ENCODE measurements at regions not wholly inside any gene's neighbourhood (a gene's known extent, or its start where the extent isn't known, plus 50 kb on each side); places are given as distances from the start of the nearest gene placed in this dataset.

GRCh38 chr10:8272794-8273425 is 218.4 kb downstream of the GATA3 start:
- TF ChIP-seq, protein P1, sequence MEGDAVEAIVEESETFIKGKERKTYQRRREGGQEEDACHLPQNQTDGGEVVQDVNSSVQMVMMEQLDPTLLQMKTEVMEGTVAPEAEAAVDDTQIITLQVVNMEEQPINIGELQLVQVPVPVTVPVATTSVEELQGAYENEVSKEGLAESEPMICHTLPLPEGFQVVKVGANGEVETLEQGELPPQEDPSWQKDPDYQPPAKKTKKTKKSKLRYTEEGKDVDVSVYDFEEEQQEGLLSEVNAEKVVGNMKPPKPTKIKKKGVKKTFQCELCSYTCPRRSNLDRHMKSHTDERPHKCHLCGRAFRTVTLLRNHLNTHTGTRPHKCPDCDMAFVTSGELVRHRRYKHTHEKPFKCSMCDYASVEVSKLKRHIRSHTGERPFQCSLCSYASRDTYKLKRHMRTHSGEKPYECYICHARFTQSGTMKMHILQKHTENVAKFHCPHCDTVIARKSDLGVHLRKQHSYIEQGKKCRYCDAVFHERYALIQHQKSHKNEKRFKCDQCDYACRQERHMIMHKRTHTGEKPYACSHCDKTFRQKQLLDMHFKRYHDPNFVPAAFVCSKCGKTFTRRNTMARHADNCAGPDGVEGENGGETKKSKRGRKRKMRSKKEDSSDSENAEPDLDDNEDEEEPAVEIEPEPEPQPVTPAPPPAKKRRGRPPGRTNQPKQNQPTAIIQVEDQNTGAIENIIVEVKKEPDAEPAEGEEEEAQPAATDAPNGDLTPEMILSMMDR (IDR thresholded peaks at IDR 0.05; ENCODE audit: unreplicated experiment), result no peak
- Mint-ChIP-seq H3K4me3 (ENCODE audit: low read depth) (no peak overlapping the region), H3K27me3 (peaks cover 46% of the 10 kb centered on the region), H3K9me3 (ENCODE audit: low read depth) (peaks cover 4% of the 10 kb centered on the region), H3K36me3 (ENCODE audit: insufficient read depth) (no peaks in the 10 kb centered on the region), H3K4me1 (ENCODE audit: low read depth) (no peaks in the 10 kb centered on the region), H3K27ac (no peak overlapping the region)
- DNase-seq (ENCODE audit: low spot score, unreplicated experiment), result no peak

- Mint-ChIP-seq H3K9me3 (ENCODE audit: low read depth) (peaks cover 4% of the 10 kb centered on the region), H3K27ac (no peak overlapping the region), H3K27me3 (peaks cover 49% of the 10 kb centered on the region), H3K4me1 (ENCODE audit: low read depth) (no peaks in the 10 kb centered on the region), H3K36me3 (ENCODE audit: insufficient read depth) (no peaks in the 10 kb centered on the region), H3K4me3 (ENCODE audit: low read depth) (no peak overlapping the region)
- DNase-seq (ENCODE audit: low spot score, unreplicated experiment), result no peak
- TF ChIP-seq, protein P1 (IDR thresholded peaks at IDR 0.05; ENCODE audit: unreplicated experiment), result no peak
Observed at GRCh38 chr10:8273749-8274148, 219.3 kb downstream of the GATA3 start.

DNA sequence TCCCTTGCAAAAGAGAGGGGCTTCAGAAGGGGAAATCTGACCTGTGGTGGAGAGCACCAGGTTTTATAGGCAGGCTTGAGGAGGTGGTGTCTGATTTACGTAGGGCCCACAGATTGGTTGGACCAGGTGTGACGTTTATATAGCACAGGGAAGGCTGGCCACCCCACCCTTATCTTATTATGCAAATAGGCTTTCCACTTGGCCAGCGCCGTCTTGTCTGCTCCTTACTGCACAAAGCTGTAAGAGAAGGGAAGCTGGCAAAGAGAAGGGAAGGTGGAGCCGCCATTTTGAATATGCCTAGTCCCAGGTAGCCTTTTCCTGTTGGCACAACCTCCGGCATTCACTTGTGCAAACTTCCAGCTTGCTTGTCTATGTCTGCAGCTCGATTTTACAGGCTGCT is 221.4 kb downstream of the GATA3 start:
- Mint-ChIP-seq H3K27ac (no peak overlapping the region), H3K4me3 (ENCODE audit: low read depth) (no peak overlapping the region), H3K4me1 (ENCODE audit: low read depth) (no peaks in the 10 kb centered on the region), H3K9me3 (ENCODE audit: low read depth) (peaks cover 4% of the 10 kb centered on the region), H3K27me3 (peaks cover 54% of the 10 kb centered on the region), H3K36me3 (ENCODE audit: insufficient read depth) (no peaks in the 10 kb centered on the region)
- TF ChIP-seq, protein P1 (IDR thresholded peaks at IDR 0.05; ENCODE audit: unreplicated experiment), result no peak
- DNase-seq (ENCODE audit: low spot score, unreplicated experiment), result no peak

DNA sequence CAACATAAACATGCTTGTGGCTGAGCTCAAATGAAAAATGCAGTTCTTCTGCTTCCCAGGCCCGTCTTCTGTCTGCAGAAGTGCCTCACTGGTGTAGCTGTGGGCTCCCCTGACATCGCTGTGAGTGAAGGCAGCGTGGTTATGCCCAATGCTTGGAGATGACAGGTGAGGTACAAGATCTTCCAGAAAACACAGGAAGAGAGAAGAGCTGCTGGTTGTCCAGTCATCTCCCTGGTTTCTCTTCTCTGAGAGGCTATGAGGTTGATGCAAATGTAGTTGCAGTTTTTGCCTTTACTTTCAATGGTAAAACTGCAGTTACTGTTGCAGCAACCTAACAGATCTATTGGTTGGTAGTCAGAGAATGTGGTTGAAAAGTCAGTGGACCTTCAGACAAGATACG is 223.6 kb downstream of the GATA3 start:
- Mint-ChIP-seq H3K4me1 (ENCODE audit: low read depth) (no peaks in the 10 kb centered on the region), H3K27ac (no peak overlapping the region), H3K36me3 (ENCODE audit: insufficient read depth) (no peaks in the 10 kb centered on the region), H3K9me3 (ENCODE audit: low read depth) (peaks cover 4% of the 10 kb centered on the region), H3K4me3 (ENCODE audit: low read depth) (no peak overlapping the region), H3K27me3 (peaks cover 68% of the 10 kb centered on the region)
- TF ChIP-seq, protein P1 (IDR thresholded peaks at IDR 0.05; ENCODE audit: unreplicated experiment), result no peak
- DNase-seq (ENCODE audit: low spot score, unreplicated experiment), result no peak

DNA sequence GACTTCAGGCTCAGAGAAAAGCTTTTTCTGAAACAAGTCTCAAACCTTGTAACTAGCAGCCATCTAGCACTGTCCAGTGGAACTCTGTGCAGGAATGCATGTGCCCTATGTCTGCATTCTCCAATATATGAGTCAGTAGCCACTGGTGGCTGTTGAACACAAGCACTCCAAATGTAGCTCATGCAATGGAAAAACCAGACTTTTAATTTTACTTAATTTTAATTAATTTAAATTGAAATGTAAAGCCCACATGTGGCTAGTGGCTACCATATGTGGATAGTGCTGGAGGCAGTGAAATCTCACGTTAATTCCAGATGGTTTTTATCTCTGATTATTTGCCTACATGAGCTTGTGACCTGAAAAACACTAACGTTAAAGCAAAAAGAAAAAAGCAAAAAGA is 225.1 kb downstream of the GATA3 start:
- H3K36me3 Mint-ChIP-seq (ENCODE audit: insufficient read depth), result no peaks in the 10 kb centered on the region
- H3K4me1 Mint-ChIP-seq (ENCODE audit: low read depth), result no peaks in the 10 kb centered on the region
- no peak overlapping the region for H3K4me3 Mint-ChIP-seq (ENCODE audit: low read depth)
- H3K9me3 Mint-ChIP-seq (ENCODE audit: low read depth), result peaks cover 2% of the 10 kb centered on the region
- no peak overlapping the region for H3K27ac Mint-ChIP-seq
- peaks cover 66% of the 10 kb centered on the region for H3K27me3 Mint-ChIP-seq
- TF ChIP-seq, protein P1 (IDR thresholded peaks at IDR 0.05; ENCODE audit: unreplicated experiment), result no peak
- no peak for DNase-seq (ENCODE audit: low spot score, unreplicated experiment)

Data from progenitor cell of endocrine pancreas (in vitro differentiated cells).